HG02981 (cell line): ENCODE measurements at regions not wholly inside any gene's neighbourhood (a gene's known extent, or its start where the extent isn't known, plus 50 kb on each side); places are given as distances from the start of the nearest gene placed in this dataset.

Source experiments
- ATAC-seq: cut with Tn5 transposase; IDR thresholded peaks from one replicate; pipeline ENCODE4 v1.9.1; 2021; ENCODE audit warnings: mild to moderate bottlenecking, moderate library complexity; ENCODE audit not compliant: unreplicated experiment

DNA sequence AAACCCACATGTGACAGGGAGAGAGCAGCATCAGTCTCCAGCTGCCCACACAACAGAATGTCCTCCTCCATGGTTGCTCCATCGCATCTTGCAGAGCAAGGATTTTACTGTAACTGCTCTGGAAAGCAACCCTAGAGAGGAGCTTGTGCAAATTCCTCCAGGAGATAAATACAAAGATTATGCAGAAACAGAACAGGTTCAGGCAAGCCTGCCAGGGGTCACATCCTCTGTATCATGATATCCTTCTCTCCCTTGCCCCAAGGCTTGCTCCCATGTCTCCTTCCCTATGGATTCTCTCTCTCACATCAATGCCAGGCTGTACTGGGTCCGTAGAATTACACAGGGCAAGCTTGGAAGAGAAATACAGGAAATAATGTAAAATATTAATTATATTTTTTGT lies 226.0 kb downstream of the MPDZ start:
- no peak for ATAC-seq

DNA sequence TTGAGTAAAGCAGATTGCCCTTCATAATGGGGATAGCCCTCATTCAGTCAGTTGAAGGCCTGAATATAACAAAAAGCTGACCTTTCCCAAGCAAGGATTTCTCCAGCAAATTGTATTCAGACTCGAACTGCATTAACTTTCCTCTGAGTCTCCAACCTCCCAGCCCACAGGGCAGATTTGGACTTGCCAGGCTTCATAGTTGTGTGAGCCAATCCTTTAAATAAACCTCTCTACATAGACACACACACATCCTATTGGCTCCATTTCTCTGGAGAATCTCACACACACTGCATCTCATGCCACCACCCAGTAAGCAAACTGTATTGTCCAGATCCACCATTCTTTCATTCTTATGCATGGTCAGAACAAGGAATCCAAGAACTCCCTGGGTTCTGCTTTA lies 225.1 kb downstream of the MPDZ start:
- no peak for ATAC-seq
